WTC11 (cell line): ENCODE measurements at regions not wholly inside any gene's neighbourhood (a gene's known extent, or its start where the extent isn't known, plus 50 kb on each side); places are given as distances from the start of the nearest gene placed in this dataset.

Experiments
- ATAC-seq: fragments of 200-7000 bp; cut with Tn5 transposase; 2 replicates; pipeline ENCODE4 v1.10.0; 2021; ENCODE audit warnings: mild to moderate bottlenecking, moderate library complexity
- CTCF ChIA-PET: fragments of 300-600 bp; sonication (Branson Sonifier 250); formaldehyde crosslinking; loops from one replicate; lab custom pipeline; 2021; ENCODE audit warnings: antibody characterized with exemption; lab: Charles Lee
- POLR2A ChIA-PET: fragments of 350-600 bp; sonication (Branson Sonifier 250); formaldehyde crosslinking; loops from one replicate; lab custom pipeline; 2021; ENCODE audit warnings: antibody characterized with exemption; lab: Charles Lee
- DNase-seq: peaks from one replicate; pipeline ENCODE4 v3.0.0; 2021; ENCODE audit warnings: low spot score
- H3K27ac Mint-ChIP-seq: 2 replicates; pipeline ENCODE4 v1.8.0; 2021; ENCODE audit warnings: mixed read lengths
- H3K27me3 Mint-ChIP-seq: 2 replicates; pipeline ENCODE4 v1.8.0; 2021; ENCODE audit warnings: low read depth, mild to moderate bottlenecking, moderate library complexity, mixed read lengths
- H3K36me3 Mint-ChIP-seq: 2 replicates; pipeline ENCODE4 v1.8.0; 2021; ENCODE audit warnings: mixed read lengths
- H3K4me1 Mint-ChIP-seq: 2 replicates; pipeline ENCODE4 v1.8.0; 2022; ENCODE audit warnings: mixed read lengths
- H3K4me3 Mint-ChIP-seq: 2 replicates; pipeline ENCODE4 v1.8.0; 2021; ENCODE audit warnings: mild to moderate bottlenecking, moderate library complexity, mixed read lengths
- H3K9me3 Mint-ChIP-seq: 2 replicates; pipeline ENCODE4 v1.8.0; 2021; ENCODE audit warnings: mixed read lengths
- CREM ChIP-seq: sonication (generic); formaldehyde crosslinking; IDR thresholded peaks from 2 replicates; pipeline ENCODE4 v1.8.1; 2022; ENCODE audit warnings: mild to moderate bottlenecking, missing genetic modification reagents, moderate library complexity
- EMX1 ChIP-seq: fragments of 250-450 bp; sonication (Bioruptor Pico); IDR thresholded peaks from 2 replicates; pipeline ENCODE4 v1.8.0; 2021; ENCODE audit warnings: mild to moderate bottlenecking
- ERG ChIP-seq: fragments of 250-450 bp; sonication (Bioruptor Pico); IDR thresholded peaks from 2 replicates; pipeline ENCODE4 v1.8.0; 2021; ENCODE audit warnings: mild to moderate bottlenecking
- FOXJ3 ChIP-seq: sonication (generic); formaldehyde crosslinking; IDR thresholded peaks from 2 replicates; pipeline ENCODE4 v1.9.0; 2021; ENCODE audit warnings: missing genetic modification reagents, mild to moderate bottlenecking, borderline replicate concordance
- FOXP1 ChIP-seq: sonication (generic); formaldehyde crosslinking; IDR thresholded peaks from 2 replicates; pipeline ENCODE4 v1.8.0; 2022; ENCODE audit warnings: missing genetic modification reagents, mild to moderate bottlenecking, moderate library complexity, borderline replicate concordance
- HMGA2 ChIP-seq: fragments of 250-450 bp; sonication (Bioruptor Pico); IDR thresholded peaks from 2 replicates; pipeline ENCODE4 v1.4.0; 2021; ENCODE audit warnings: mild to moderate bottlenecking, moderate library complexity
- MXD4 ChIP-seq: fragments of 250-450 bp; sonication (Bioruptor Pico); IDR thresholded peaks from 2 replicates; pipeline ENCODE4 v1.8.0; 2021; ENCODE audit warnings: mild to moderate bottlenecking, moderate library complexity, borderline replicate concordance
- NFYB ChIP-seq: sonication (generic); formaldehyde crosslinking; conservative IDR thresholded peaks from 2 replicates; pipeline ENCODE4 v1.8.0; 2022; ENCODE audit warnings: low read depth, missing genetic modification reagents
- TEAD4 ChIP-seq: sonication (generic); formaldehyde crosslinking; IDR thresholded peaks from 2 replicates; pipeline ENCODE4 v1.8.0; 2022; ENCODE audit warnings: mild to moderate bottlenecking, missing genetic modification reagents
- ZBTB43 ChIP-seq: sonication (generic); formaldehyde crosslinking; IDR thresholded peaks from 2 replicates; pipeline ENCODE4 v1.8.1; 2023; ENCODE audit warnings: mild to moderate bottlenecking, missing genetic modification reagents
- ZNF263 ChIP-seq: sonication (generic); formaldehyde crosslinking; IDR thresholded peaks from 2 replicates; pipeline ENCODE4 v1.8.1; 2022; ENCODE audit warnings: low read depth, mild to moderate bottlenecking, moderate library complexity, missing genetic modification reagents
- ZNF281 ChIP-seq: sonication (generic); formaldehyde crosslinking; IDR thresholded peaks from 2 replicates; pipeline ENCODE4 v1.8.0; 2023; ENCODE audit warnings: mild to moderate bottlenecking, missing genetic modification reagents
- ZNF671 ChIP-seq: fragments of 250-450 bp; sonication (Bioruptor Pico); IDR thresholded peaks from 2 replicates; pipeline ENCODE4 v1.8.0; 2021; ENCODE audit warnings: mild to moderate bottlenecking
- TF ChIP-seq, protein P1 (sequence below): sonication (generic); formaldehyde crosslinking; IDR thresholded peaks from 2 replicates; pipeline ENCODE4 v1.8.1; 2023; ENCODE audit warnings: mild to moderate bottlenecking, missing genetic modification reagents, moderate library complexity
- TF ChIP-seq, protein P2 (sequence below): sonication (generic); formaldehyde crosslinking; IDR thresholded peaks from 2 replicates; pipeline ENCODE4 v1.8.1; 2023; ENCODE audit warnings: mild to moderate bottlenecking, moderate library complexity, missing genetic modification reagents
- TF ChIP-seq, protein P3 (sequence below): sonication (generic); formaldehyde crosslinking; IDR thresholded peaks from 2 replicates; pipeline ENCODE4 v1.8.0; 2023; ENCODE audit warnings: missing genetic modification reagents, mild to moderate bottlenecking, borderline replicate concordance

- TF ChIP-seq, protein P1, sequence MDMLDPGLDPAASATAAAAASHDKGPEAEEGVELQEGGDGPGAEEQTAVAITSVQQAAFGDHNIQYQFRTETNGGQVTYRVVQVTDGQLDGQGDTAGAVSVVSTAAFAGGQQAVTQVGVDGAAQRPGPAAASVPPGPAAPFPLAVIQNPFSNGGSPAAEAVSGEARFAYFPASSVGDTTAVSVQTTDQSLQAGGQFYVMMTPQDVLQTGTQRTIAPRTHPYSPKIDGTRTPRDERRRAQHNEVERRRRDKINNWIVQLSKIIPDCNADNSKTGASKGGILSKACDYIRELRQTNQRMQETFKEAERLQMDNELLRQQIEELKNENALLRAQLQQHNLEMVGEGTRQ = no peak
- TF ChIP-seq ZBTB43 (CRISPR knock-in tag) (no peak), EMX1 (CRISPR knock-in tag) (no peak), HMGA2 (CRISPR knock-in tag) (no peak)
These were observed 350.3 kb upstream of the ATP10A start (continued) for GRCh38 chr15:26213427-26213826.

DNA sequence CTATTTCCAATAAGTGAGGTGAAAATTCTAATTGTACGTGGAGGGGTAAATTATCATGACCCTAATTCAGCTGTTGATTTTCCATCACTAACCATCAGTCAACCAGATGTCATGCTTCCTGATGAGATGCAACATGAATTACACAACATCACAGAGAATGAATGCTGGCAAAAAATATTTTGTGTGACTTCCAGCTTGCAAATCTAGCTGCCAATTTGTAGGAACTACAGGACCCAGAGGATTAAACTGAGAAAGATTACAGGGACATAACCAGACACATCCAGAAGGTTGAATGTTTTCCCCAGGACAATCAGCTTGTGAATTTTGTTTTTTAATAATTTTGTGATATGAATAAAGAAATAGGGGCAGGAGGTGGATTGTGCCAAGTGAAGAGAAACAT is 349.0 kb upstream of the ATP10A start:
- no peaks in the 10 kb centered on the region for H3K4me1 Mint-ChIP-seq
- DNase-seq = no peak
- TF ChIP-seq, protein P2, sequence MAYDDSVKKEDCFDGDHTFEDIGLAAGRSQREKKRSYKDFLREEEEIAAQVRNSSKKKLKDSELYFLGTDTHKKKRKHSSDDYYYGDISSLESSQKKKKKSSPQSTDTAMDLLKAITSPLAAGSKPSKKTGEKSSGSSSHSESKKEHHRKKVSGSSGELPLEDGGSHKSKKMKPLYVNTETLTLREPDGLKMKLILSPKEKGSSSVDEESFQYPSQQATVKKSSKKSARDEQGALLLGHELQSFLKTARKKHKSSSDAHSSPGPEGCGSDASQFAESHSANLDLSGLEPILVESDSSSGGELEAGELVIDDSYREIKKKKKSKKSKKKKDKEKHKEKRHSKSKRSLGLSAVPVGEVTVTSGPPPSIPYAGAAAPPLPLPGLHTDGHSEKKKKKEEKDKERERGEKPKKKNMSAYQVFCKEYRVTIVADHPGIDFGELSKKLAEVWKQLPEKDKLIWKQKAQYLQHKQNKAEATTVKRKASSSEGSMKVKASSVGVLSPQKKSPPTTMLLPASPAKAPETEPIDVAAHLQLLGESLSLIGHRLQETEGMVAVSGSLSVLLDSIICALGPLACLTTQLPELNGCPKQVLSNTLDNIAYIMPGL (CRISPR knock-in tag) = no peak
- TF ChIP-seq ZNF263 (CRISPR knock-in tag) = no peak
- TF ChIP-seq MXD4 (CRISPR knock-in tag) = no peak
- TF ChIP-seq CREM (CRISPR knock-in tag) = no peak
- TF ChIP-seq, protein P3, sequence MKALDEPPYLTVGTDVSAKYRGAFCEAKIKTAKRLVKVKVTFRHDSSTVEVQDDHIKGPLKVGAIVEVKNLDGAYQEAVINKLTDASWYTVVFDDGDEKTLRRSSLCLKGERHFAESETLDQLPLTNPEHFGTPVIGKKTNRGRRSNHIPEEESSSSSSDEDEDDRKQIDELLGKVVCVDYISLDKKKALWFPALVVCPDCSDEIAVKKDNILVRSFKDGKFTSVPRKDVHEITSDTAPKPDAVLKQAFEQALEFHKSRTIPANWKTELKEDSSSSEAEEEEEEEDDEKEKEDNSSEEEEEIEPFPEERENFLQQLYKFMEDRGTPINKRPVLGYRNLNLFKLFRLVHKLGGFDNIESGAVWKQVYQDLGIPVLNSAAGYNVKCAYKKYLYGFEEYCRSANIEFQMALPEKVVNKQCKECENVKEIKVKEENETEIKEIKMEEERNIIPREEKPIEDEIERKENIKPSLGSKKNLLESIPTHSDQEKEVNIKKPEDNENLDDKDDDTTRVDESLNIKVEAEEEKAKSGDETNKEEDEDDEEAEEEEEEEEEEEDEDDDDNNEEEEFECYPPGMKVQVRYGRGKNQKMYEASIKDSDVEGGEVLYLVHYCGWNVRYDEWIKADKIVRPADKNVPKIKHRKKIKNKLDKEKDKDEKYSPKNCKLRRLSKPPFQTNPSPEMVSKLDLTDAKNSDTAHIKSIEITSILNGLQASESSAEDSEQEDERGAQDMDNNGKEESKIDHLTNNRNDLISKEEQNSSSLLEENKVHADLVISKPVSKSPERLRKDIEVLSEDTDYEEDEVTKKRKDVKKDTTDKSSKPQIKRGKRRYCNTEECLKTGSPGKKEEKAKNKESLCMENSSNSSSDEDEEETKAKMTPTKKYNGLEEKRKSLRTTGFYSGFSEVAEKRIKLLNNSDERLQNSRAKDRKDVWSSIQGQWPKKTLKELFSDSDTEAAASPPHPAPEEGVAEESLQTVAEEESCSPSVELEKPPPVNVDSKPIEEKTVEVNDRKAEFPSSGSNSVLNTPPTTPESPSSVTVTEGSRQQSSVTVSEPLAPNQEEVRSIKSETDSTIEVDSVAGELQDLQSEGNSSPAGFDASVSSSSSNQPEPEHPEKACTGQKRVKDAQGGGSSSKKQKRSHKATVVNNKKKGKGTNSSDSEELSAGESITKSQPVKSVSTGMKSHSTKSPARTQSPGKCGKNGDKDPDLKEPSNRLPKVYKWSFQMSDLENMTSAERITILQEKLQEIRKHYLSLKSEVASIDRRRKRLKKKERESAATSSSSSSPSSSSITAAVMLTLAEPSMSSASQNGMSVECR = no peak
- no peak for TF ChIP-seq FOXP1
- TF ChIP-seq TEAD4 (CRISPR knock-in tag) = no peak
- TF ChIP-seq ZNF671 (CRISPR knock-in tag) = no peak
- TF ChIP-seq ERG (CRISPR knock-in tag) = no peak
- TF ChIP-seq FOXJ3 = no peak
- no peak for TF ChIP-seq NFYB (CRISPR knock-in tag)
- no peak for TF ChIP-seq ZNF281 (CRISPR knock-in tag)
- H3K36me3 Mint-ChIP-seq = peaks cover 3% of the 10 kb centered on the region; the same call in 1 of the 2 replicates
- ChIA-PET POLR2A (no interaction called here), CTCF (no interaction called here)
- H3K27me3 Mint-ChIP-seq = no peaks in the 10 kb centered on the region; the same call in 1 of the 2 replicates
- no peak overlapping the region for H3K27ac Mint-ChIP-seq
- H3K4me3 Mint-ChIP-seq = no peak overlapping the region
- no peak for ATAC-seq
- H3K9me3 Mint-ChIP-seq = peaks cover 8% of the 10 kb centered on the region
